ENCODE measurements at regions not wholly inside any gene's neighbourhood (a gene's known extent, or its start where the extent isn't known, plus 50 kb on each side); places are given as distances from the start of the nearest gene placed in this dataset.

DNA sequence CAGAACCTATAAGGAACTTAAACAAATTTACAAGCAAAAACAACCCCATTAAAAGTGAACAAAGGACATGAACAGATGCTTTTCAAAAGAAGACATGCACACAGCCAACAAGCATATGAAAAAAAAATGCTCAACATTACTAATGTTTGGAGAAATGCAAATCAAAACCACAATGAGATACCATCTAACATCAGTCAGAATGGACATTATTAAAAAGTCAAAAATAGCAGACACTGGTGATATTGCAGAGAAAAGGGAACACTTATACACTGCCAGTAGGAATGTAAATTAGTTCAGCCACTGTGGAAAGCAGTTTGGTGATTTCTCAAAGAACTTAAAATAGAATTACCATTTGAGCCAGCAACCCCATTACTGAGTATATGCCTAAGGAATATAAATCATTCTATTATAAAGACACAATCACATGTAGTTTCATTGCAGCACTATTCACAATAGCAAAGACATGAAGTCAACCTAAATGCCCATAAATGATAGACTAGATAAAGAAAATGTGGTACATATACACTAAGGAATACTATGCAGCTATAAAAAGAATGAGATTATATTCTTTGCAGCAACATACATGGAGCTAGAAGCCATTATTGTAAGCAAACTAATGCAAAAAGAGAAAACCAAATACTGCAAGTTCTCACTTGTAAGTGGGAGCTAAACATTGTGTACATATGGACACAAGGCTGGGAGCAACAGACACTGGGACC, 1509.4 kb downstream of the TECRL start:
- DNase-seq (ENCODE audit: low read depth), result no peak

DNA sequence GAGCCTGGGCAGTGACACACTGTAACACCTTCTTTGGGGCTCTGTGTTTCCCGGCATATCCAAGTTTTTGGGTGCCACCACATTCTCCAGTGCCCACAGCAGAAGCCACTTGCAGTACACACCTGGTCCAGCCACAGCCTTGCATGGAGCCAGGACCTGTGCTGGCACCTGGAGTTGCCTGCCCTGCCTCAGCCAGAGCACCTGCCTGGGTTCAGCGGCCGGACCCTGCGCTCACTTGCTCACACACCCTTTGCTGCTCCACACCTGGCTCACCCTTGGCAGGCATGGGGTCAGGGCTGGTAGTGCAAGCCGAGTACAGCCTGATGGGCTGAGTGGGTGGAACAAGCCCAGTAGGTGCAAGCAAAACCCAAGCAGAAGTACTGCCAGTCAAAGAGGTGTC, 1511.1 kb downstream of the TECRL start:
- no peak for DNase-seq (ENCODE audit: low read depth)

DNA sequence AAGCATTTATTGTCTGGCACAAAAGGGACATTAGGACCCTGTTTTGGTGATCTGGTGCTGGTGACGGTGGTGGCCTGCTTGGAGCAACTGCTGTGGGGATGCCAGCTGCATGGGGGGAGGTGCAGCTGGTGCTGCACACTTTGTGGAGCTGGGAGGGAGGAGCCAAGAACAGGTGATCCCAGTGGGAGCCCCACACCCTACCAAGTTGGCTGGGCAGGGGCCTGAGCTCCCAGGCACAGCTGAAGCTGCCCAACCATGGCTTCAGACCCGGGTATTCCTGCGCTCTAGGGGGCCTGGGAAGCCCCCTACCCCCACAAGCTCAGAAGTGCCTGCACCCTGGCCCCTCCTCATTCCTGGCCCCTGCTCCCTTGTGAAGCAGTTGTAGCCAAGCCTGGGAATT, 1512.5 kb downstream of the TECRL start:
- no peak for DNase-seq (ENCODE audit: low read depth)

DNA sequence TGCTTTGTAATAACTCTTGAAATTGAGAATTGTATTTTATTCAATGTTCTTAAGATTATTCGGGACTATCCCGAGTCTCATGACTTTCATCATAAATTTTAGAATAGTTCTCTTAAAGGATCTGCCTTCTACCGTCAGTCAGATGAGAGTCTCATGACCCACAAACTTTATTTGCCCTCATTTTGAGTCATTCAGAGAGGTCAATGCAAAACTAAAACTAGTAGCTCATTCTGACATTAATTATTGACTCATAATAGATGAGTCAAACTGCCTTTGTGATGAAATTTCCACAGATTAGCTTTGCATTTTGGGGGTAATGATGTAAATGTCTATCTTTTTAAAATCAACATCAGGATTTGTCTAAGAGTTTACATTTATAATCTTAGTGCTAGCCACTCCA, 1527.3 kb downstream of the TECRL start:
- no peak for DNase-seq (ENCODE audit: low read depth)

DNA sequence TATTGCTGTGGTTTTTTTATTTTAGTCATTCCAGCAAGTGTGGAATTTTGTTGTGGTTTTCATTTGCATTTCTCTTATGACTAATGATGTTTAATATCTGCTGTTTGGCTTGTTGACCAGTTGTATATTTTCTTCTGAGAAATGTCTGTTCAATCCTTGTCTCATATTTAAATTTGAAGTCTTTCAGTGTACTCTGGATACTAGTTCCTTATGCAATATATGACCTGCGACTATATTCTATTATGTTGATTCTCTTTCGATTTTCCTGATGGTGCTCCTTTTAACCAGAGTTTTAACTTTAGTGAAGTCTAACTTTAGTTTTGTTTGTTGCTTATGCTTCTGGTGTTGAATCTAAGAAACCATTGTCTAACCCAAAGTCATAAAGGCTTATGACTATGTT, 1528.0 kb downstream of the TECRL start:
- DNase-seq (ENCODE audit: low read depth), result no peak

DNA sequence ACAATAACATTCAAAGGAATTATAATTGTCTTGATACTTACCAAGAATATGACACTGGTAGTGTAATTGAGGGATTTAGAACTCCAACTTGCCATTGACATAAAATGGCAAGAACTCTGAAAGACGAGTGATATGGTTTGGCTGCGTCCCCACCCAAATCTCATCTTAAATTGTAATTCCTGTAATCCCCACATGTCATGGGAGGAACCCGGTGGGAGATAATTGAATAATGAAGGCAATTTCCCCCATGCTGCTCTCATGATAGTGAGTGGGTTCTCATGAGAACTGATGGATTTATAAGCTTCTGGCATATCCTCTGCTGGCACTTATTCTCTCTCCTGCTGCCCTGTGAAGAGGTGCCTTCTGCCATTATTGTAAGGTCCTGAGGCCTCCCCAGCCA, 1536.4 kb downstream of the TECRL start:
- no peak for DNase-seq (ENCODE audit: low read depth)

DNA sequence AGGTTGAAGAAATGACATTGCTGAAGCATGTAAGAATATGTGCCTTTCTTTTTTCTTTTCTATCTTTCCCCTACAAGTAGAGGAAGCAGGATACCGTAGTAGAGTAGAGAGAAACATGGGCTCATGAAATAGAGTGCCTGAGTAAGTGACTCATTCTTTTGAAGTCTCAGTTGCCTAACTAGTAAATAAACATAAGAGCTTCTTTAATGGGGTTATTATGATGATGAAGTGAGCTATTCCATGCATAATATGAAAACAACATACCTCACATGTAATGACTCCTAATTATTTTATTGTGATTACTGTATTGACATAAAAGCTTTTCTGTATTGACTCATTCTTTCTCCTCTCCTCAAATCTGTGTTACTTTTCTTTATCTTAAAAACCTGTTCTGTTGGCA, 1538.2 kb downstream of the TECRL start:
- no peak for DNase-seq (ENCODE audit: low read depth)

GRCh38 chr4:62870451-62870850, 1538.8 kb downstream of the TECRL start:
- DNase-seq (ENCODE audit: low read depth), result no peak

GRCh38 chr4:62865261-62865660, 1544.0 kb downstream of the TECRL start:
- no peak for DNase-seq (ENCODE audit: low read depth)

- DNase-seq (ENCODE audit: low read depth), result no peak
Measured at GRCh38 chr4:62849696-62850095, 1559.6 kb downstream of the TECRL start.

GRCh38 chr4:62835631-62836030, 1573.6 kb downstream of the TECRL start:
- DNase-seq (ENCODE audit: low read depth), result no peak

- DNase-seq (ENCODE audit: low read depth), result no peak
Measured at GRCh38 chr4:62822306-62822705, 1586.9 kb downstream of the TECRL start.

GRCh38 chr4:62816566-62816965, 1592.7 kb downstream of the TECRL start:
- DNase-seq (ENCODE audit: low read depth), result no peak

DNA sequence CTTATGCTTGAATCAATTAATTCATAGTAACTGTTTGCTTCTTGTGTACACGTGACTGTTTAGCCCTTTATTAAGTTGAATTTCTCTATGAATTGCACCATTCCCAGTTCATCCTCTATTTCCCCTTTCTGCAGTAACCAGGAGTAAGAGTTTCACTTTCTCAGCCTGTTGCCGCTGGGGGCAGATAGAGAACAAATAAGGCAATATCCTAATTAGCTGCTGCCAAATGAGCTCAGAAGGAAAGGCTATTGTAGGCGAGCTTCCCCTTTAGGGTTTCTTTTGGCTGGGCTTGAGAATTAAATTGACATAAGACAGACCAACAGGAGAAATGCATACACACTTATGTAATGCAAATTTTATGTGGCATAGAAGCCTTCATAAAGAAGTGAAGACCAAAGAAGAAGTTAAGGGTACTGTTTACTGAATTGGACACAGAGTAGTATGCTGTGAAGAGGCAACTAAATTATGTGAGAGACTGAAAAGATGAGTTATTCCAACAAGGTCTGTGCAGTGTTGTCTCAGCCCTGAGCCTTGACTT, 1594.7 kb downstream of the TECRL start:
- no peak for DNase-seq (ENCODE audit: low read depth)

- DNase-seq (ENCODE audit: low read depth), result no peak
Measured at GRCh38 chr4:62806816-62807215, 1602.4 kb downstream of the TECRL start.

DNA sequence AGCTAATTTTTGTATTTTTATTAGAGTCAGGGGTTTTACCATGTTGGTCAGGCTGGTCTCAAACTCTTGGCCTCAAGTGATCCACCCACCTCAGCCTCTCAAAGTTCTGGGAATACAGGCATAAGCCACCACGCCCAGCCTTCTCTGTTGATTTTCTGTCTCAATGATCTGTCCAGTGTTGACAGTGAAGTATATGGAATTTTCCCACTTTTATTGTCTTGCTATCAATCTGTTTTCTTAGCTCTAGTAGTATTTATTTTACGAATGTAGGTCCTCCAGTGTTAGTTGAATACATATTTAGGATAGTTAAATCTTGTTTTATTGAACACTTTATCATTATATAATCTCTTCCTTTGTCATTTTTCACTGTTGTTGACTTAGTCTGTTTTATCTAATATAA, 1603.9 kb downstream of the ADGRL3 start:
- DNase-seq (ENCODE audit: low read depth), result no peak

GRCh38 chr4:62797221-62797620, 1597.1 kb downstream of the ADGRL3 start:
- DNase-seq (ENCODE audit: low read depth), result no peak

DNA sequence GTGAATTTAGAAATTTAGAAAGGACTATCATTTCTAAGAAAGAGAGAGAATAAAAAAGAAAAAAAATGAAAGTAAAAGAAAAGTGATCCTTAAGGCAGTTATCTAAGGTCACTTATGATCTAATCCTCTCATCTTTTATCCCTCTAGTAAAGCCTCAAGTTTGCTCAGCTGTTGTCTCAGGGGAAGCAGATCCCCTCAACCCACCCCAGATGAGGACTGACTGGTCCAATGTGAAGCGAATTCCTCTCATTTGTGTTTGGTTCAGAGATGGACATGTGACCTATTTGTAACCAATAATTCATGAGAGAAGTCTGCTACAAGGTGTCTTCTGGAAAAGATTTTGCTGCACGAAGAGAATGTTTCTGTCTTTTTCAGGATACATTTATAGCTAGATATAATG, 1591.3 kb downstream of the ADGRL3 start:
- no peak for DNase-seq (ENCODE audit: low read depth)

- DNase-seq (ENCODE audit: low read depth), result no peak
Measured at GRCh38 chr4:62771983-62772557, 1571.9 kb downstream of the ADGRL3 start.

DNA sequence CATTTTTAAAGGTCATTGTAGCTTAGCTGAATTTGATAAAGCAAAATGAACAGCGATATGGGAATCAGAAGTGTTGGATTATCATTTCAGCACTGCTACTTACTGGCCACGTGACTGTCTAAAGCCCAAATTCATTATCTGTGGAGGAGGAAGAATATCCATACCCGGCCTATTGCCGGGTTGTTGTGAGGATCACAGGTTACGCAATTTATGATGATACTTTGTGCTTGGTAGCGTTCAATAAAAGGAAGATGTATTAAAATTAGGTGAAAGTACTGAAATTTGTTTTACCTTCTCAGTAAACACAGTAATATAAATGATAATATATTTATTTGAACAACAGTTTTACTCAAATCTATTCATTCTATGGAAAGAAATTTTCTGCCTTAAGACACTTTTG, 1540.2 kb downstream of the ADGRL3 start:
- no peak for DNase-seq (ENCODE audit: low read depth)

DNA sequence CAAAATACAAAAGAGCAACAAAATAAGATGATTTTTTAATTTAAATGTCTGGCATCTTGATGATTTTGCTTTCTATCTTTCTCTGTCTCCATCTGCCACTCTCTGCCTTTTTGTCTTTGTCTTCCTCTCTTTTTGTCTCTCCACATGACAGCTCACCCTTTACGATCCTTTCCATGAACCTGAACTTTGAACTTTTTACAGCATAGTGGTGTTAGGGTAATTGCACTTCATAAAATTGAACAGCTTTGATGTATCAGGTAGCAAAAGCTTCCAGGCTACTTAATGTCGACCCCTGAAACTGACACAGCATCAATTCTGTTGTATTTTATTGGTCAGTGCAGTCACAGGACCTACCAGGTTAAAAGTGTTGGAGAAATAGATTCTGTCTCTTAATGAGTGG, 1517.0 kb downstream of the ADGRL3 start:
- DNase-seq (ENCODE audit: low read depth), result no peak

- no peak for DNase-seq (ENCODE audit: low read depth)
Measured at GRCh38 chr4:62711575-62711974, 1511.4 kb downstream of the ADGRL3 start.

DNA sequence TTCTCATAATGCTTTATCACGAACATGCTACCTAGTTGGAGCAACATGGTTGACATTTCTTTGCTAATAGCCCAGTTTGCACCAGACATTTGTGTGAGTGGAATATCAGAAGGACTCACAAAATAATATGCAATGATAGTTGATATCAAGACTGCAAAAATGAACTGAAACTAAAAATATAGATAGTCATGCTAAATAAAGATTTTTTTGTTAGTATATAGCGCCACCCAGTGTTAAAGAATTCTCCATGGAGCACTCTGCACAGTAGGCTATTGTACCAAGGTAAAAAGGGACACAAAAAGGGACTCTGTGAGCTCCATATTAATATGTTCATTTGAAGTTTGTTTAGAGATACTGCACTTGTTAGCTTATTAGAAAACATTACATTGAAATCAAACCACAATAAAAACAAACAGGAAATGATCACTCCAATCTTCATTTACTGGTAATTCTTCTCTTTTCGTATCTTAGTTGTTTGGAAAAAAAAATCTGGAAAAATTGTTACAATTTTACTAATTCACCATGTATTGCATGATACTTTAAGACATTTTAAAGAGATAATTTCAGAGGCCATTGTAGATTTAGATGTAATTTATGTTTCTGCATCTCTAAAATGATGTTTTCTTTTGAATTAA, 1509.6 kb downstream of the ADGRL3 start:
- DNase-seq (ENCODE audit: low read depth), result peak; percentile 25
